Karpas-422 (cell line): ENCODE measurements at regions not wholly inside any gene's neighbourhood (a gene's known extent, or its start where the extent isn't known, plus 50 kb on each side); places are given as distances from the start of the nearest gene placed in this dataset.

Source experiments
- DNase-seq: peaks from one replicate; pipeline ENCODE4 v3.0.0-alpha.2; 2015
- H2AFZ ChIP-seq: fragments of 200-600 bp; sonication (generic); 2 replicates; pipeline ENCODE4 v1.6.1; 2014; ENCODE audit warnings: antibody characterized with exemption, low read length, mixed read lengths
- H3K27ac ChIP-seq: fragments of 200-600 bp; sonication (generic); 2 replicates; pipeline ENCODE4 v1.5.1; 2014; ENCODE audit warnings: mild to moderate bottlenecking, low read length, moderate library complexity
- H3K27me3 ChIP-seq: fragments of 200-600 bp; sonication (generic); 2 replicates; pipeline ENCODE4 v1.6.1; 2014; ENCODE audit warnings: low read length, mixed read lengths
- H3K36me3 ChIP-seq: fragments of 200-600 bp; sonication (generic); 2 replicates; pipeline ENCODE4 v1.6.1; 2014; ENCODE audit warnings: low read length, mixed read lengths; ENCODE audit not compliant: insufficient read depth
- H3K4me1 ChIP-seq: fragments of 200-600 bp; sonication (generic); 2 replicates; pipeline ENCODE4 v1.6.1; 2014; ENCODE audit warnings: mild to moderate bottlenecking, low read length, mixed read lengths
- H3K4me2 ChIP-seq: fragments of 200-600 bp; sonication (generic); 2 replicates; pipeline ENCODE4 v1.6.1; 2014; ENCODE audit warnings: low read length, low read depth, mild to moderate bottlenecking; ENCODE audit not compliant: poor library complexity, severe bottlenecking
- H3K4me3 ChIP-seq: fragments of 200-600 bp; sonication (generic); 2 replicates; pipeline ENCODE4 v1.5.1; 2014; ENCODE audit warnings: mild to moderate bottlenecking, antibody characterized with exemption, low read length, mixed read lengths
- H3K79me2 ChIP-seq: fragments of 200-600 bp; sonication (generic); 2 replicates; pipeline ENCODE4 v1.6.1; 2014; ENCODE audit warnings: mild to moderate bottlenecking, low read length, mixed read lengths
- H3K9ac ChIP-seq: fragments of 200-600 bp; sonication (generic); 2 replicates; pipeline ENCODE4 v1.6.0; 2014; ENCODE audit warnings: low read length
- H3K9me2 ChIP-seq: fragments of 200-600 bp; sonication (generic), shearing (Covaris generic); replicated peaks from 2 replicates; pipeline ENCODE4 v1.6.0; 2014; ENCODE audit warnings: mild to moderate bottlenecking, low read length, moderate library complexity; ENCODE audit not compliant: insufficient read depth
- H3K9me3 ChIP-seq: fragments of 300-700, 200-600 bp; sonication (generic); 2 replicates; pipeline ENCODE4 v1.6.1; 2014; ENCODE audit warnings: low read length, mixed read lengths
- H4K20me1 ChIP-seq: fragments of 200-600 bp; sonication (generic); 2 replicates; pipeline ENCODE4 v1.6.1; 2014; ENCODE audit warnings: mild to moderate bottlenecking, antibody characterized with exemption, low read length, low read depth; ENCODE audit not compliant: insufficient read depth

DNA sequence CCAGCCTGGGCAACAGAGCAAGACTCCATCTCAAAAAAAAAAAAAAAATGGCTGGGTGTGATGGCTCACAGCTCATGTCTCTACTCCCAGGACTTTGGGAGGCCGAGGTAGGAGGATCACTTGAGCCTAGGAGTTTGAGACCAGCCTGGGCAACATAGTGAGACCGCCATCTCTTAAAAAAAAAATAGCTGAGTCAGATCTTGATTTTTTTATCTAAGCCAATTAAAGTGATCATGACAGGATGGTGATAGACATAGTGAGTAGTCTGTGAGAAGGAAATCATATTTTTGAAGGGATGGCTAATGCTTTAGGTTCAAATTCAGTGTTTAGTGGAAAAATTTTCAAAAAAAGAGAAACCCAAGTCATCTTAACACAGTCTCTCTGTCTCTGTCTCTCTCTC, 114.6 kb upstream of the JARID2 start:
- Histone ChIP-seq H3K79me2 (no peaks in the 10 kb centered on the region), H3K4me1 (no peaks in the 10 kb centered on the region; the same call in 1 of the 2 replicates), H3K4me3 (no peak overlapping the region), H3K36me3 (no peaks in the 10 kb centered on the region), H3K9me3 (no peaks in the 10 kb centered on the region), H3K9me2 (no peaks in the 10 kb centered on the region), H2AFZ (no peak overlapping the region), H3K9ac (no peak overlapping the region), H3K27ac (no peak overlapping the region), H4K20me1 (no peaks in the 10 kb centered on the region), H3K4me2 (no peak overlapping the region), H3K27me3 (no peaks in the 10 kb centered on the region)
- no peak for DNase-seq

DNA sequence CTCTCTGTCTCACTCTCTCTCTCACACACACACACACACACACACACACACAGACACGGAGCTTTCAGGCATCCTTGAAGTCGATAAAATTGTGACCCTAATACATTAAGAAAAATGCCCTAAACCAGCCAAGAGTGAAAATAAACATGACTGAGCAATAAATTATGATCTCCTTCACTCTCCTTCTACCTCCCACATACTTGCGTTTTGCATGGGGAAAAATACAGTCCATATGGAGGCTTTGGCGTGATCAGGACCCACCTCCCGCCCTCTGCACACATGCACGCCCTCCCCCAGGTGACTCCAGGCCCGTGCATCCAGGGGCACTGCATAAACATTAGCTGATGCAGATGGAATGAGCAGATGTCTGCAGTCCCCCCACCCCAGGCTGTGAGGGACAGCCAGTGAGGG, 114.2 kb upstream of the JARID2 start:
- Histone ChIP-seq H3K36me3 (no peaks in the 10 kb centered on the region), H3K27me3 (no peaks in the 10 kb centered on the region), H3K4me2 (no peak overlapping the region), H3K4me1 (no peaks in the 10 kb centered on the region; the same call in 1 of the 2 replicates), H2AFZ (no peak overlapping the region), H4K20me1 (no peaks in the 10 kb centered on the region), H3K27ac (no peak overlapping the region), H3K9me2 (no peaks in the 10 kb centered on the region), H3K9me3 (no peaks in the 10 kb centered on the region), H3K79me2 (no peaks in the 10 kb centered on the region), H3K9ac (no peak overlapping the region), H3K4me3 (no peak overlapping the region)
- DNase-seq = no peak

- H3K36me3 ChIP-seq = no peaks in the 10 kb centered on the region
- H3K27me3 ChIP-seq = no peaks in the 10 kb centered on the region
- H3K79me2 ChIP-seq = no peaks in the 10 kb centered on the region
- H3K4me3 ChIP-seq = no peak overlapping the region
- no peak overlapping the region for H2AFZ ChIP-seq
- no peaks in the 10 kb centered on the region for H3K9me2 ChIP-seq
- H3K4me2 ChIP-seq = no peak overlapping the region
- H3K4me1 ChIP-seq = no peaks in the 10 kb centered on the region; the same call in 1 of the 2 replicates
- no peak overlapping the region for H3K9ac ChIP-seq
- no peaks in the 10 kb centered on the region for H4K20me1 ChIP-seq
- DNase-seq = no peak
- no peaks in the 10 kb centered on the region for H3K9me3 ChIP-seq
- no peak overlapping the region for H3K27ac ChIP-seq
Observed at GRCh38 chr6:15132167-15132566, 113.7 kb upstream of the JARID2 start.

DNA sequence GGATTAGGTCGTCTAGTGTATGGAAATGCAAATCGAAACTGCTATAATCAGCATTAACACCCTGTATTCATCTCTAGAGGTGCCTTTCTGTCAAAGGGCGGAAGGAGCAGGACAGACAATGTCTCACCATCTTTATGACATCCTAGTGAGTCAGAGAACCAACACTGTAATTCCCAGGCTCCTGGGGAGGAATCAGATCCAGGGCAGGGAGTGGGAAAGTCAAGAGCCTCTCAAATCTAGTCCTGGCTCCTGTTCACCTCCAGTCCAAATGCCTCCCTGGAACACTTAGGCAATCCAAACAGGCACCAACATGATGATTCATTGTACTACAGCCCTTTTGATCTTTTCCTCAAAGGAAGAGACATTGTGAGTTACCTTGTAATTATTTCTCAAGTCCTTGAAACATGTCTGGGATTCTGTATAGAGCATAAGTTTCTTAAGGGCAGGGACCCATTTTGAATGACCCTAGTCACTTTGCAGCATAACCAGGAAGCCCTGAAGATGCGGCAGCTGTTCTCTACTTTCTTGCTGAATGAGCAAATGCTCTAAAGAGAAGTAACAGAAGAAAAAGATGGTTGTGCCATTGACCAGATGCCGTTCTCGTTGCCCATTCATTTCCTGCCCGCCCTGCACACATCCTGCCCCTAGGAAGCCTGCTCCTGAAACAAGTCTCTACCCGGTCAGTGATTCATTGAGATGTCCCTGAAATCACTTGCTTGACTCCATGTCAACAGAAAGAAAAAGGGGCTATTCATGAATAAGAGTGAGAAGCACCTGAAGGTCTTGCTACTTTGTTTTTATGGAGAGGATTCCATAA, 112.8 kb upstream of the JARID2 start:
- no peaks in the 10 kb centered on the region for H4K20me1 ChIP-seq
- H3K79me2 ChIP-seq = no peaks in the 10 kb centered on the region
- H3K4me3 ChIP-seq = no peak overlapping the region
- H2AFZ ChIP-seq = no peak overlapping the region
- H3K4me2 ChIP-seq = no peak overlapping the region
- no peaks in the 10 kb centered on the region for H3K36me3 ChIP-seq
- H3K27me3 ChIP-seq = no peaks in the 10 kb centered on the region
- H3K4me1 ChIP-seq = no peaks in the 10 kb centered on the region; the same call in 1 of the 2 replicates
- H3K27ac ChIP-seq = no peak overlapping the region
- DNase-seq = no peak
- no peak overlapping the region for H3K9ac ChIP-seq
- H3K9me3 ChIP-seq = no peaks in the 10 kb centered on the region
- no peaks in the 10 kb centered on the region for H3K9me2 ChIP-seq

DNA sequence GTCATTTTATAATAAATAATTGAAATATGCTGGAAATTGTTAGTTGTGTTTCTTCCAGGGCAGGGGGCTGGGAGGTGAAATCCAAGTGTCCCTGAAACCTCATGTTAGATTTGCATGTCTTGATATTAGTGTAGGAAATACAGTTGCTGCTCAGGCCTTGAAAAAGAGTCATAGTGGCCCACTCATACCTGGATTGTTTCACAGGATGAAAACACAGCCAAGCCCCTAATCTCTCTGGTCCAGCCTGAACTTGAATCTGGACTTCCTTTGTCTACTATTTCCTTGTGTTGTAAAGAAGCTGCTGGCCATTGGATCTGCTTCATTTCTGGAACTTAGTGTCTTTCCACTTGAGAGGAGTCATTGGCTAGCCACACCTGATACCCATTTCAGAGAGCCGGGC, 108.8 kb upstream of the JARID2 start:
- Histone ChIP-seq H3K9me3 (no peaks in the 10 kb centered on the region), H3K9ac (no peak overlapping the region), H3K4me1 (no peaks in the 10 kb centered on the region; the same call in 1 of the 2 replicates), H3K4me2 (no peak overlapping the region), H3K9me2 (no peaks in the 10 kb centered on the region), H3K27me3 (no peaks in the 10 kb centered on the region), H3K36me3 (no peaks in the 10 kb centered on the region), H3K79me2 (no peaks in the 10 kb centered on the region), H2AFZ (no peak overlapping the region), H3K27ac (no peak overlapping the region), H4K20me1 (no peaks in the 10 kb centered on the region), H3K4me3 (no peak overlapping the region)
- no peak for DNase-seq

DNA sequence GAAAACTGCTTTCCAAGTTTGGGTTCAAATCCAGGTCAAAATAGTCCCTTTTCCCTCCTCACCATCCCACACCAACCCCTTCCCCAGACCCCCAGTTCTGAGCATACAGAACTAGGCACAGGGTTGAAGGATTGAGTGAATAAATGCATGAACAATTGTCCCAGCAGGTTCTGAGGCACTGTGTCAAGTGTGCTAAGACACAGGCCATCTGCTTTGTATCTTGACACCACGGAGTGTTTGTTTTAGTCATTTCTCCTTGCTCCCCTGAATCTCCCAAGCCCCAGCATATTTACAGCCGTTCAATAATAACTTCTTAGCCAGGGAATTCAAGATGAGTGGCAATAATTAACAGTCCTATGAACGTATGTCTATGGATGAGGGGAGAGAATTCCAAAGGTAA, 102.8 kb upstream of the JARID2 start:
- no peaks in the 10 kb centered on the region for H3K79me2 ChIP-seq
- no peak for DNase-seq
- H3K4me3 ChIP-seq = no peak overlapping the region
- H2AFZ ChIP-seq = no peak overlapping the region
- H3K4me2 ChIP-seq = no peak overlapping the region
- H4K20me1 ChIP-seq = no peaks in the 10 kb centered on the region
- no peak overlapping the region for H3K9ac ChIP-seq
- H3K27me3 ChIP-seq = no peaks in the 10 kb centered on the region
- H3K27ac ChIP-seq = no peak overlapping the region
- H3K4me1 ChIP-seq = no peaks in the 10 kb centered on the region
- no peaks in the 10 kb centered on the region for H3K9me2 ChIP-seq
- no peaks in the 10 kb centered on the region for H3K9me3 ChIP-seq
- no peaks in the 10 kb centered on the region for H3K36me3 ChIP-seq

- no peak overlapping the region for H3K27ac ChIP-seq
- H3K4me1 ChIP-seq = no peaks in the 10 kb centered on the region
- no peak overlapping the region for H3K4me3 ChIP-seq
- H3K79me2 ChIP-seq = no peaks in the 10 kb centered on the region
- H2AFZ ChIP-seq = no peak overlapping the region
- no peaks in the 10 kb centered on the region for H3K9me2 ChIP-seq
- H3K9me3 ChIP-seq = no peaks in the 10 kb centered on the region
- no peak for DNase-seq
- no peaks in the 10 kb centered on the region for H3K27me3 ChIP-seq
- no peaks in the 10 kb centered on the region for H4K20me1 ChIP-seq
- no peak overlapping the region for H3K4me2 ChIP-seq
- no peak overlapping the region for H3K9ac ChIP-seq
- no peaks in the 10 kb centered on the region for H3K36me3 ChIP-seq
Observed at GRCh38 chr6:15143540-15143939, 102.3 kb upstream of the JARID2 start.

GRCh38 chr6:15145821-15146220, 100.0 kb upstream of the JARID2 start:
- Histone ChIP-seq H3K9ac (no peak overlapping the region), H3K79me2 (no peaks in the 10 kb centered on the region), H3K9me2 (no peaks in the 10 kb centered on the region), H2AFZ (no peak overlapping the region), H3K27ac (no peak overlapping the region), H3K9me3 (no peaks in the 10 kb centered on the region), H4K20me1 (no peaks in the 10 kb centered on the region), H3K4me1 (no peaks in the 10 kb centered on the region), H3K4me2 (no peak overlapping the region), H3K4me3 (no peak overlapping the region), H3K36me3 (no peaks in the 10 kb centered on the region), H3K27me3 (no peaks in the 10 kb centered on the region)
- no peak for DNase-seq
